ENCODE measurements at regions not wholly inside any gene's neighbourhood (a gene's known extent, or its start where the extent isn't known, plus 50 kb on each side); places are given as distances from the start of the nearest gene placed in this dataset.

DNA sequence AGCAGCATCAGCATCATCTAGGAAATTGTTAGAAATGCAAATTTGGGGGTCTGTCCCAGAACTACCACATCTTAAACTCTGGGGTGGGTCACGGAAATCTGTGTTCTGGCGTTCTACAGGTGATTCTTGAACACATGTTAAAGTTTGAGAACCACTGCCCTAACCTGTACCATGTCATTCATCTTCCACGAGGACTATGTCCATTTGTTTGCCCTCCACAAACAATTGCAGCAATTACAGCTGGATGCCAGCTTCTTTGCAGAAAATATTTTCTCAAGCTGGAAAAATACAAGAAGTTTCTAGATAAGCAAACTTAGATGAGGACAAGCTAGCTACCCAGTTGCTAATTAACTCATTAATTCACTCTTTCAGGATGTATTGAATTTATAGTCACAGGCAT lies 54.1 kb downstream of the MAFB start:
- Histone ChIP-seq H3K36me3 (no peaks in the 10 kb centered on the region), H3K27ac (no peak overlapping the region), H3K27me3 (peaks cover 0 to 10% (median 0%) of the 10 kb centered on the region in 7 donors), H3K4me1 (no peaks in the 10 kb centered on the region), H3K9me3 (no peaks in the 10 kb centered on the region), H3K4me3 (no peak overlapping the region)
- intact Hi-C loops (cut with DNase I) = no loop called here
- no peak for ATAC-seq
- DNase-seq = no peak
- 66 to 71% methylated on average over 3 of the region's 3 CpGs for WGBS, 2 donors
- TF ChIP-seq, protein P1, sequence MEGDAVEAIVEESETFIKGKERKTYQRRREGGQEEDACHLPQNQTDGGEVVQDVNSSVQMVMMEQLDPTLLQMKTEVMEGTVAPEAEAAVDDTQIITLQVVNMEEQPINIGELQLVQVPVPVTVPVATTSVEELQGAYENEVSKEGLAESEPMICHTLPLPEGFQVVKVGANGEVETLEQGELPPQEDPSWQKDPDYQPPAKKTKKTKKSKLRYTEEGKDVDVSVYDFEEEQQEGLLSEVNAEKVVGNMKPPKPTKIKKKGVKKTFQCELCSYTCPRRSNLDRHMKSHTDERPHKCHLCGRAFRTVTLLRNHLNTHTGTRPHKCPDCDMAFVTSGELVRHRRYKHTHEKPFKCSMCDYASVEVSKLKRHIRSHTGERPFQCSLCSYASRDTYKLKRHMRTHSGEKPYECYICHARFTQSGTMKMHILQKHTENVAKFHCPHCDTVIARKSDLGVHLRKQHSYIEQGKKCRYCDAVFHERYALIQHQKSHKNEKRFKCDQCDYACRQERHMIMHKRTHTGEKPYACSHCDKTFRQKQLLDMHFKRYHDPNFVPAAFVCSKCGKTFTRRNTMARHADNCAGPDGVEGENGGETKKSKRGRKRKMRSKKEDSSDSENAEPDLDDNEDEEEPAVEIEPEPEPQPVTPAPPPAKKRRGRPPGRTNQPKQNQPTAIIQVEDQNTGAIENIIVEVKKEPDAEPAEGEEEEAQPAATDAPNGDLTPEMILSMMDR (IDR thresholded peaks at IDR 0.05) = no peak

DNA sequence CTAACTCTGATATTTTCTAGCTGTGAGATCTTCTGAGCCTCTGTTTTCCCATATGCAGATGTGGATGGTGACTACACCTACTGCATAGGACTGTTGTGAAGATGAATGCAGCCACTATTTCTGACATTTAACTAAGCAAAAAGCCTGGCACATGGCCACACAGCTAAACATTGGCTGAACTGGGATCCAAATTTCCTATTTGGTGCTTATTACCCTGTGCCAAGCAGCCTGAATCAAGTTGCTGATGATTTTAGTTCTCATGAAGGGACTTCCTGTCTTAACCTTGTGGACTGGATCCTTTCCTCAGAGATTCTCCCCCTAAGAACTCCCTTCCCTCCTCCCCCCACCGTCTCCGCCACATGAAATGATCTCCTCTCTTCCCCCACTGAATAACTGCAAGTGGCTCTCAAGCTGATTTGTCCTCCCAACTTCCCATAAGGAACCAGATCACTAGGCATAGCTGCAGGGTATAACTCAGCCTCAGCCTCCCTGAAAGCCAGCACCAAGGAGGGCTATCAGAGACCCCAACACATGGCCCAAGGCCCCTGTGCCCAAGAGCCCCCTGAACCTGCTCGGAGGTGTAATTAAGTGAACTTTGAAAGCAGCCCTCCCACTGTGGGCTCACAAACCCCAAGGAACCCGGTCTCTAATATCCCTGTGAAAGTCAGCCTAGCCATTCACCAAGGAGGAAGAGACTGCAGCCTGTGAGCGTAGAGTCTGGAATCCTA lies 55.7 kb downstream of the MAFB start:
- Histone ChIP-seq H3K4me3 (no peak overlapping the region), H3K9me3 (no peaks in the 10 kb centered on the region), H3K4me1 (no peaks in the 10 kb centered on the region), H3K27me3 (peaks cover 0 to 12% (median 0%) of the 10 kb centered on the region in 7 donors), H3K36me3 (no peaks in the 10 kb centered on the region), H3K27ac (no peak overlapping the region)
- 73% methylated on average over 5 of the region's 5 CpGs for WGBS, 2 donors
- TF ChIP-seq, protein P1 (IDR thresholded peaks at IDR 0.05) = no peak
- DNase-seq (no peak), ATAC-seq (no peak)
- intact Hi-C loops (cut with DNase I) = no loop called here

DNA sequence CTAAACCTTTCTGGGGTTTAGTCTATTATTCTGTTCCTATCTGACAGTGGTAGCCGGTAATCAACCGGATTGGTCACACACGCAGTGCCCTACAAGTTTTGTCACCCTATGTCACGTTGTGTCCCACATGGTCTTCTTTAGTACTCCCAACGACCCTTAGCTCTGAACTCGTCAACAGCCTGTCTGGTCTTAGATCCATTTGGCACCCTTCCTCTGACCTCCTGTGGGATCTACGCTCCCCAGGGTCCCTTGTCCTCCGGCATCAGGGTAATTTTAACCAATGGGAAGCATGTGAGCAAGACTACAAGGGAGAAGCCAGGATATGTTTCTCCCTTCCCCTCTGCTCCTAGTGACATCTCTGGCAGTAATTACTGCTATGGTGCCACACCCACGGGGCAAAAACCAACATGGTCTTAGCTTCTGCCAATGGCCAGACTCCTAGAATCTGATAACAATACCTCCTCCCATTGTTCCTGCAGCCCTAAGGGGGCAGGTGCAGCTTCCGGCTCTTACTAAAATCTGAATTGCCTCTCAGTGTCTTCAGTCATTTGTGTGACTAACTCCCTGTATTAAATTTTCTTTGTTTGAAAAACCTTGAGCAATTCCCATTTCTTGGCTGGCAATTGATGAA lies 56.6 kb downstream of the MAFB start:
- WGBS, 2 donors = 65 to 73% methylated on average over 10 of the region's 10 CpGs
- no peaks in the 10 kb centered on the region for H3K36me3 ChIP-seq

GRCh38 chr20:40631119-40631631 lies 57.9 kb downstream of the MAFB start:
- ATAC-seq = no peak
- intact Hi-C loops (cut with DNase I) = no loop called here
- Histone ChIP-seq H3K36me3 (no peaks in the 10 kb centered on the region), H3K4me1 (no peaks in the 10 kb centered on the region), H3K27ac (no peak overlapping the region), H3K4me3 (no peak overlapping the region), H3K9me3 (peaks cover 0 to 13% (median 0%) of the 10 kb centered on the region in 11 donors), H3K27me3 (peaks cover 0 to 12% (median 0%) of the 10 kb centered on the region in 7 donors)
- no peak for DNase-seq
- TF ChIP-seq, protein P1 (IDR thresholded peaks at IDR 0.05) = no peak
- 93% methylated on average over 10 of the region's 10 CpGs for WGBS, 2 donors

More for the DNA sequence above, 56.6 kb downstream of the MAFB start:
- H3K27me3 ChIP-seq = peaks cover 0 to 12% (median 0%) of the 10 kb centered on the region in 7 donors
- H3K9me3 ChIP-seq = peaks cover 0 to under 1% (median 0%) of the 10 kb centered on the region in 11 donors
- no peaks in the 10 kb centered on the region for H3K4me1 ChIP-seq
- TF ChIP-seq, protein P1 (IDR thresholded peaks at IDR 0.05) = no peak
- no peak for DNase-seq
- no peak overlapping the region for H3K4me3 ChIP-seq
- intact Hi-C loops (cut with DNase I) = no loop called here
- no peak overlapping the region for H3K27ac ChIP-seq
- ATAC-seq = no peak
